CD14-positive monocyte (primary cell): ENCODE measurements at regions not wholly inside any gene's neighbourhood (a gene's known extent, or its start where the extent isn't known, plus 50 kb on each side); places are given as distances from the start of the nearest gene placed in this dataset.
A peak's percentile ranks its signal among the peaks of the same experiment; 100 is the strongest.

Experiments
- DNase-seq, 3 donors: peaks; one replicate each; pipeline ENCODE4 v3.0.0-alpha.2; 2011 to 2022
- H2AFZ ChIP-seq: 2 replicates; pipeline ENCODE4 v1.6.0; 2012; ENCODE audit warnings: mild to moderate bottlenecking, low read depth, low read length, inconsistent platforms; ENCODE audit not compliant: insufficient read depth, poor library complexity, severe bottlenecking
- H3K27ac ChIP-seq, 2 donors: 1 replicate in 1 of 2; 2 replicates in 1 of 2; pipeline ENCODE4 v1.5.1; 2012 to 2013; ENCODE audit warnings: low read length in 2 of 2, control low read depth in 1 of 2, inconsistent platforms in 1 of 2, low read depth in 1 of 2, mild to moderate bottlenecking in 1 of 2
- H3K27me3 ChIP-seq, 2 donors: one replicate each; pipeline versions ENCODE4 v1.6.0 to v1.6.1; 2011 to 2013; ENCODE audit warnings: low read length in 2 of 2; ENCODE audit not compliant: control insufficient read depth in 2 of 2, insufficient read depth in 2 of 2
- H3K36me3 ChIP-seq, 2 donors: replicated peaks in 1 of 2; 1 replicate in 1 of 2; 2 replicates in 1 of 2; pipeline versions ENCODE4 v1.5.1 to v1.6.1; 2012 to 2013; ENCODE audit warnings: low read length in 2 of 2, control low read depth in 1 of 2, inconsistent platforms in 1 of 2, mild to moderate bottlenecking in 1 of 2; ENCODE audit not compliant: insufficient read depth in 2 of 2, control insufficient read depth in 1 of 2
- H3K4me1 ChIP-seq, 2 donors: 1 replicate in 1 of 2; 2 replicates in 1 of 2; pipeline versions ENCODE4 v1.5.1 to v1.6.1; 2012 to 2013; ENCODE audit warnings: low read length in 2 of 2, control low read depth in 1 of 2, inconsistent platforms in 1 of 2, mild to moderate bottlenecking in 1 of 2, moderate library complexity in 1 of 2; ENCODE audit not compliant: insufficient read depth in 2 of 2, control insufficient read depth in 1 of 2
- H3K4me2 ChIP-seq: replicated peaks from 2 replicates; pipeline ENCODE3; 2012; ENCODE audit warnings: low read length, moderate library complexity, mild to moderate bottlenecking; ENCODE audit not compliant: poor library complexity, severe bottlenecking; ENCODE audit errors: extremely low read depth
- H3K4me3 ChIP-seq, 3 experiments: fragments of 200-600 bp in 1 of 3; sonication (generic) in 1 of 3; replicated peaks in 1 of 3; 1 replicate in 2 of 3; 2 replicates in 1 of 3; pipeline ENCODE4 v1.5.1; 2011 to 2013; ENCODE audit warnings: low read length in 3 of 3, mild to moderate bottlenecking in 3 of 3, control low read depth in 2 of 3, low read depth in 2 of 3, inconsistent platforms in 1 of 3, moderate library complexity in 1 of 3
- H3K79me2 ChIP-seq: 2 replicates; pipeline ENCODE4 v1.6.0; 2012; ENCODE audit warnings: mild to moderate bottlenecking, control low read depth, inconsistent platforms, low read length, moderate library complexity; ENCODE audit not compliant: insufficient read depth
- H3K9ac ChIP-seq: 2 replicates; pipeline ENCODE4 v1.6.0; 2017; ENCODE audit warnings: low read length, mild to moderate bottlenecking; ENCODE audit not compliant: insufficient read depth, poor library complexity, severe bottlenecking
- H3K9me3 ChIP-seq, 2 donors: replicated peaks in 1 of 2; 1 replicate in 1 of 2; 2 replicates in 1 of 2; pipeline versions ENCODE4 v1.5.1 to v1.6.1; 2012 to 2013; ENCODE audit warnings: low read length in 2 of 2, control low read depth in 1 of 2; ENCODE audit not compliant: control insufficient read depth in 1 of 2, insufficient read depth in 1 of 2
- H4K20me1 ChIP-seq: 2 replicates; pipeline ENCODE4 v1.6.0; 2012; ENCODE audit warnings: mild to moderate bottlenecking, low read length, control low read depth, moderate library complexity; ENCODE audit not compliant: insufficient read depth
- H3K27ac Mint-ChIP-seq, 7 donors: one replicate each; pipeline ENCODE4 v1.8.0; 2020; ENCODE audit warnings: mild to moderate bottlenecking in 7 of 7, mixed read lengths in 7 of 7, moderate library complexity in 6 of 7, inconsistent platforms in 2 of 7
- H3K27me3 Mint-ChIP-seq, 3 donors: one replicate each; pipeline ENCODE4 v1.8.0; 2021 to 2022; ENCODE audit warnings: low read depth in 3 of 3, mild to moderate bottlenecking in 3 of 3, mixed read lengths in 3 of 3, moderate library complexity in 3 of 3, inconsistent platforms in 1 of 3
- H3K36me3 Mint-ChIP-seq, 2 donors: one replicate each; pipeline ENCODE4 v1.8.0; 2020; ENCODE audit warnings: mixed read lengths in 2 of 2, inconsistent platforms in 1 of 2, mild to moderate bottlenecking in 1 of 2
- H3K4me1 Mint-ChIP-seq: one replicate; pipeline ENCODE4 v1.8.0; 2020; ENCODE audit warnings: mild to moderate bottlenecking, mixed read lengths
- H3K4me3 Mint-ChIP-seq, 2 donors: one replicate each; pipeline ENCODE4 v1.8.0; 2020; ENCODE audit warnings: mild to moderate bottlenecking in 2 of 2, mixed read lengths in 2 of 2, moderate library complexity in 1 of 2
- H3K9me3 Mint-ChIP-seq, 7 donors: one replicate each; pipeline ENCODE4 v1.8.0; 2020 to 2022; ENCODE audit warnings: mixed read lengths in 7 of 7, mild to moderate bottlenecking in 6 of 7, moderate library complexity in 6 of 7, inconsistent platforms in 2 of 7
- WGBS: methylation state at CpG from one replicate; pipeline ENCODE4 v1.1.5; 2013; ENCODE audit warnings: missing lambda C conversion rate; ENCODE audit not compliant: insufficient coverage; 5-methylcytosine and 5-hydroxymethylcytosine counted together
- intact Hi-C, 2 donors: fragments of 100-400 bp; cut with micrococcal nuclease; formaldehyde crosslinking; loops; one replicate each; pipeline versions ENCODE4 v1.15.0 to v1.15.1; 2023
- TF ChIP-seq, protein P1 (sequence below): fragments of 200-600 bp; IDR thresholded peaks from one replicate; pipeline ENCODE4 v1.8.0; 2022; ENCODE audit warnings: antibody characterized with exemption, mild to moderate bottlenecking

DNA sequence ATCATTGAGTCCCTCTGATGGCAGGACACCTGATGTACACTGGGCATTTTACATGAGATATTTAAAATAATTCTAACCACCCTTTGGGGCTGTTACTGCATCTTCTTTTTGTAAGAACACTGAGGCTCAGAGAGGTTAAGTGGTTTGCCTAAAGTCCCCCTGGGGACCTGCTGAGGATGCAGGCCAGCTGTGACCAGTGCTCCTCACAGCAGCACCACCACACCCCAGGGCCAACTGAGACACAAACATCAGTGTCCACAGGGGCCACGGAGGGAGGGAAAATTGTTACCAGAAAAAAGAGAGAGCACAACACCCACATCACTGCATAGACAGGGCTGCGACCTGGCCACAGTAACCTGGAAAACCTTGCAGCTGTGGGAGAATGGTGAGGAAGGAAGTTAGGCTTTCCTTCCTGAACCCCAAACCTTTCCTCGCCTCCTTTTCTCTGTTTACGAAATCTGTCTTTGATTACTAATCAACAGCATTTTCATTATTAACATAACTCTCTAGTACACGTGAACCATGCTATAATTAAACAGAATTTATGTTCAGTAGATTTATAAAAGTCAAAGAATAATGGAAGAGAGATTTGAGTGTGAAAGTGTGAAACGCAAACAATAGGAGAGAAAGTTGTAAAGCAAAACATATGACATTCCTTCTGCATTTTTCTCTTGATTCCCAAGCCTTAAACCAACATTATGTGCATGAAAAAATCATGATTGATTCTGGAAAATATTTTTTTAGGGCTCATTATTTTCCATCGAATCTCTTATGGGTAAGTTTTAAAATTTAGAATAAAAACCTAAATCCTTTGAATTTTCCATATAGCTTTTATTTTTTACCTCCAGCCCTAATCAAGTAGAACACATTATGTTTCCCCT is 228.1 kb upstream of the DAPK1 start:
- Mint-ChIP-seq H3K27ac (no peak overlapping the region), H3K4me1 (no peaks in the 10 kb centered on the region), H3K27me3 (peaks cover 2 to 13% (median 5%) of the 10 kb centered on the region in 3 donors), H3K36me3 (no peaks in the 10 kb centered on the region), H3K4me3 (peak overlapping the region in 1 of 2 donors; percentile 44), H3K9me3 (peaks cover 0 to 5% (median 0%) of the 10 kb centered on the region in 7 donors)
- Histone ChIP-seq H3K9ac (no peak overlapping the region), H3K4me1 (no peaks in the 10 kb centered on the region), H3K27me3 (peaks cover 0 to 2% of the 10 kb centered on the region in 2 donors), H2AFZ (peak overlapping the region; percentile 24), H3K9me3 (no peaks in the 10 kb centered on the region), H3K79me2 (no peaks in the 10 kb centered on the region), H4K20me1 (no peaks in the 10 kb centered on the region), H3K4me3 (no peak overlapping the region), H3K27ac (no peak overlapping the region), H3K36me3 (no peaks in the 10 kb centered on the region), H3K4me2 (no peak overlapping the region)
- DNase-seq = no peak
- no CpG with 5 or more reads among the region's 7 CpGs for WGBS
- TF ChIP-seq, protein P1, sequence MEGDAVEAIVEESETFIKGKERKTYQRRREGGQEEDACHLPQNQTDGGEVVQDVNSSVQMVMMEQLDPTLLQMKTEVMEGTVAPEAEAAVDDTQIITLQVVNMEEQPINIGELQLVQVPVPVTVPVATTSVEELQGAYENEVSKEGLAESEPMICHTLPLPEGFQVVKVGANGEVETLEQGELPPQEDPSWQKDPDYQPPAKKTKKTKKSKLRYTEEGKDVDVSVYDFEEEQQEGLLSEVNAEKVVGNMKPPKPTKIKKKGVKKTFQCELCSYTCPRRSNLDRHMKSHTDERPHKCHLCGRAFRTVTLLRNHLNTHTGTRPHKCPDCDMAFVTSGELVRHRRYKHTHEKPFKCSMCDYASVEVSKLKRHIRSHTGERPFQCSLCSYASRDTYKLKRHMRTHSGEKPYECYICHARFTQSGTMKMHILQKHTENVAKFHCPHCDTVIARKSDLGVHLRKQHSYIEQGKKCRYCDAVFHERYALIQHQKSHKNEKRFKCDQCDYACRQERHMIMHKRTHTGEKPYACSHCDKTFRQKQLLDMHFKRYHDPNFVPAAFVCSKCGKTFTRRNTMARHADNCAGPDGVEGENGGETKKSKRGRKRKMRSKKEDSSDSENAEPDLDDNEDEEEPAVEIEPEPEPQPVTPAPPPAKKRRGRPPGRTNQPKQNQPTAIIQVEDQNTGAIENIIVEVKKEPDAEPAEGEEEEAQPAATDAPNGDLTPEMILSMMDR = no peak
- intact Hi-C loops = no loop called here

- H4K20me1 ChIP-seq = no peaks in the 10 kb centered on the region
- no peak overlapping the region for H3K27ac ChIP-seq
- H3K27me3 ChIP-seq = peaks cover 0 to 2% of the 10 kb centered on the region in 2 donors
- no peaks in the 10 kb centered on the region for H3K36me3 Mint-ChIP-seq
- H3K4me1 Mint-ChIP-seq = no peaks in the 10 kb centered on the region
- peaks cover 0 to 5% (median 2%) of the 10 kb centered on the region in 7 donors for H3K9me3 Mint-ChIP-seq
- no peak overlapping the region for H3K9ac ChIP-seq
- intact Hi-C loops = no loop called here
- no peaks in the 10 kb centered on the region for H3K36me3 ChIP-seq
- DNase-seq = no peak
- H3K27me3 Mint-ChIP-seq = peaks cover 2 to 16% (median 5%) of the 10 kb centered on the region in 3 donors
- H3K79me2 ChIP-seq = no peaks in the 10 kb centered on the region
- no peaks in the 10 kb centered on the region for H3K4me1 ChIP-seq
- H2AFZ ChIP-seq = peak overlapping the region; percentile 24
- no peak overlapping the region for H3K4me3 ChIP-seq
- H3K9me3 ChIP-seq = no peaks in the 10 kb centered on the region
- H3K4me3 Mint-ChIP-seq = no peak overlapping the region
- WGBS = 67% methylated on average over 1 of the region's 16 CpGs
- no peak overlapping the region for H3K27ac Mint-ChIP-seq
- no peak overlapping the region for H3K4me2 ChIP-seq
- TF ChIP-seq, protein P1 = no peak
These were observed 227.3 kb upstream of the DAPK1 start for GRCh38 chr9:87270221-87270847.
